ENCODE measurements at regions not wholly inside any gene's neighbourhood (a gene's known extent, or its start where the extent isn't known, plus 50 kb on each side); places are given as distances from the start of the nearest gene placed in this dataset.
"Not testable (repeated sequence)": the region's sequence is repeated elsewhere in the genome, so short reads cannot be mapped to it uniquely, and the experiment has no call there.

- no peak for DNase-seq
Measured at GRCh38 chr2:57044931-57045635, 861.3 kb downstream of the CCDC85A start.

GRCh38 chr2:57049273-57049672 lies 865.5 kb downstream of the CCDC85A start:
- DNase-seq: no peak

- no peak for DNase-seq
Measured at GRCh38 chr2:57050007-57050406, 866.2 kb downstream of the CCDC85A start.

GRCh38 chr2:57066301-57066700 lies 882.5 kb downstream of the CCDC85A start:
- not testable (repeated sequence) for DNase-seq

GRCh38 chr2:57075226-57075625 lies 891.4 kb downstream of the CCDC85A start:
- no peak for DNase-seq

GRCh38 chr2:57080035-57080434 lies 896.2 kb downstream of the CCDC85A start:
- DNase-seq: no peak

- no peak for DNase-seq
Measured at GRCh38 chr2:57084697-57085281, 901.0 kb downstream of the CCDC85A start.

- DNase-seq: no peak
Measured at GRCh38 chr2:57093020-57093419, 909.2 kb downstream of the CCDC85A start.

- DNase-seq: no peak
Measured at GRCh38 chr2:57097855-57098254, 914.1 kb downstream of the CCDC85A start.

GRCh38 chr2:57100436-57100835 lies 916.6 kb downstream of the CCDC85A start:
- no peak for DNase-seq

GRCh38 chr2:57105694-57106093 lies 921.9 kb downstream of the CCDC85A start:
- DNase-seq: no peak

- DNase-seq: no peak
Measured at GRCh38 chr2:57107353-57107752, 923.6 kb downstream of the CCDC85A start.

- no peak for DNase-seq
Measured at GRCh38 chr2:57111531-57111930, 927.7 kb downstream of the CCDC85A start.

- DNase-seq: no peak
Measured at GRCh38 chr2:57119141-57119540, 927.5 kb upstream of the VRK2 start.

GRCh38 chr2:57126410-57126809 lies 920.2 kb upstream of the VRK2 start:
- DNase-seq: no peak

GRCh38 chr2:57139179-57139578 lies 907.4 kb upstream of the VRK2 start:
- DNase-seq: no peak

GRCh38 chr2:57141269-57141668 lies 905.3 kb upstream of the VRK2 start:
- DNase-seq: no peak

GRCh38 chr2:57146951-57147350 lies 899.7 kb upstream of the VRK2 start:
- no peak for DNase-seq

GRCh38 chr2:57156231-57156924 lies 890.2 kb upstream of the VRK2 start:
- no peak for DNase-seq

- DNase-seq: no peak
Measured at GRCh38 chr2:57160976-57161375, 885.6 kb upstream of the VRK2 start.

- no peak for DNase-seq
Measured at GRCh38 chr2:57177176-57177575, 869.4 kb upstream of the VRK2 start.

- DNase-seq: no peak
Measured at GRCh38 chr2:57180042-57180567, 866.5 kb upstream of the VRK2 start.

GRCh38 chr2:57180678-57181077 lies 865.9 kb upstream of the VRK2 start:
- DNase-seq: no peak
